Tibial nerve (tissue), 4 donors: ENCODE measurements at regions not wholly inside any gene's neighbourhood (a gene's known extent, or its start where the extent isn't known, plus 50 kb on each side); places are given as distances from the start of the nearest gene placed in this dataset.

Experiments used
- DNase-seq, 2 donors: peaks; one replicate each; pipeline ENCODE4 v3.0.0-alpha.2; 2019; ENCODE audit warnings: low spot score in 2 of 2
- H3K27ac ChIP-seq, 4 donors: fragments of 200-600 bp; sonication (generic) in 3 of 4; one replicate each; pipeline ENCODE4 v1.5.1; 2017 to 2019; ENCODE audit warnings: mild to moderate bottlenecking in 1 of 4
- H3K27me3 ChIP-seq, 2 donors: fragments of 200-600 bp; sonication (generic) in 1 of 2; one replicate each; pipeline versions ENCODE4 v1.5.1 to v1.6.0; 2017 to 2019
- H3K36me3 ChIP-seq, 3 donors: fragments of 200-600 bp; sonication (generic); one replicate each; pipeline ENCODE4 v1.5.1; 2018 to 2019
- H3K4me1 ChIP-seq, 4 donors: fragments of 200-600 bp; sonication (generic) in 3 of 4; one replicate each; pipeline ENCODE4 v1.5.1; 2017 to 2019
- H3K4me3 ChIP-seq, 4 donors: fragments of 200-600 bp; sonication (generic) in 3 of 4; one replicate each; pipeline ENCODE4 v1.5.1; 2017 to 2019; ENCODE audit warnings: mild to moderate bottlenecking in 1 of 4, moderate library complexity in 1 of 4
- H3K9me3 ChIP-seq, 4 donors: fragments of 200-600 bp; sonication (generic) in 3 of 4; one replicate each; pipeline ENCODE4 v1.5.1; 2017 to 2019
- CTCF ChIP-seq, 5 experiments: fragments of 200-600 bp in 3 of 5; fragments of 450-650 bp in 2 of 5; sonication (generic) in 3 of 5; IDR thresholded peaks; one replicate each; pipeline ENCODE4 v1.5.1; 2016 to 2019; ENCODE audit warnings: antibody characterized with exemption in 5 of 5, mild to moderate bottlenecking in 3 of 5, moderate library complexity in 2 of 5
- EP300 ChIP-seq, 2 donors: sonication (generic); formaldehyde crosslinking; IDR thresholded peaks; one replicate each; pipeline ENCODE4 v1.6.1; 2017; ENCODE audit warnings: antibody characterized with exemption in 2 of 2, mild to moderate bottlenecking in 1 of 2
- POLR2A ChIP-seq, 2 donors: fragments of 450-650 bp; IDR thresholded peaks; one replicate each; pipeline ENCODE4 v1.6.1; 2017; ENCODE audit warnings: antibody characterized with exemption in 2 of 2, mild to moderate bottlenecking in 2 of 2, moderate library complexity in 2 of 2
- WGBS, 2 donors: methylation state at CpG; one replicate each; pipeline ENCODE4 v1.1.5; 2018; 5-methylcytosine and 5-hydroxymethylcytosine counted together

- Histone ChIP-seq H3K4me1 (no peaks in the 10 kb centered on the region), H3K27ac (no peak overlapping the region), H3K36me3 (no peaks in the 10 kb centered on the region), H3K9me3 (no peaks in the 10 kb centered on the region), H3K27me3 (no peaks in the 10 kb centered on the region), H3K4me3 (no peak overlapping the region)
- TF ChIP-seq CTCF (IDR thresholded peaks at IDR 0.05) (no peak), EP300 (IDR thresholded peaks at IDR 0.05) (no peak), POLR2A (IDR thresholded peaks at IDR 0.05) (no peak)
- WGBS, 2 donors, result 77 to 79% methylated on average over 1 of the region's 1 CpG
- DNase-seq, result no peak
Observed at GRCh38 chr3:103601666-103602065, 1166.9 kb downstream of the ZPLD1 start.

- TF ChIP-seq CTCF (IDR thresholded peaks at IDR 0.05), result no peak
- no peak for TF ChIP-seq POLR2A (IDR thresholded peaks at IDR 0.05)
- no peak for TF ChIP-seq EP300 (IDR thresholded peaks at IDR 0.05)
- WGBS, 2 donors, result 82 to 95% methylated on average over 2 of the region's 2 CpGs
- no peaks in the 10 kb centered on the region for H3K4me1 ChIP-seq
- H3K27me3 ChIP-seq, result no peaks in the 10 kb centered on the region
- H3K9me3 ChIP-seq, result peaks cover 0 to 5% (median 0%) of the 10 kb centered on the region in 4 donors
- no peak for DNase-seq
- H3K27ac ChIP-seq, result no peak overlapping the region
- H3K4me3 ChIP-seq, result no peak overlapping the region
- H3K36me3 ChIP-seq, result no peaks in the 10 kb centered on the region
Observed at GRCh38 chr3:103609472-103609871, 1174.7 kb downstream of the ZPLD1 start.

GRCh38 chr3:103613397-103614156, 1178.8 kb downstream of the ZPLD1 start:
- 89% methylated on average over 2 of the region's 2 CpGs for WGBS, 2 donors
- Histone ChIP-seq H3K36me3 (no peaks in the 10 kb centered on the region), H3K4me3 (no peak overlapping the region), H3K9me3 (no peaks in the 10 kb centered on the region), H3K27me3 (no peaks in the 10 kb centered on the region), H3K27ac (no peak overlapping the region), H3K4me1 (no peaks in the 10 kb centered on the region)
- DNase-seq, result no peak
- TF ChIP-seq EP300 (IDR thresholded peaks at IDR 0.05), result no peak
- no peak for TF ChIP-seq POLR2A (IDR thresholded peaks at IDR 0.05)
- TF ChIP-seq CTCF (IDR thresholded peaks at IDR 0.05), result no peak

GRCh38 chr3:103614719-103615118, 1179.9 kb downstream of the ZPLD1 start:
- no peak for DNase-seq
- H3K27ac ChIP-seq, result no peak overlapping the region

More at GRCh38 chr3:103614719-103615118, 1179.9 kb downstream of the ZPLD1 start:
- TF ChIP-seq POLR2A (IDR thresholded peaks at IDR 0.05) (no peak), EP300 (IDR thresholded peaks at IDR 0.05) (no peak), CTCF (IDR thresholded peaks at IDR 0.05) (no peak)
- Histone ChIP-seq H3K36me3 (no peaks in the 10 kb centered on the region), H3K4me1 (no peaks in the 10 kb centered on the region), H3K9me3 (no peaks in the 10 kb centered on the region), H3K27me3 (no peaks in the 10 kb centered on the region), H3K4me3 (no peak overlapping the region)
